Astrocyte of the spinal cord (primary cell): ENCODE measurements at regions not wholly inside any gene's neighbourhood (a gene's known extent, or its start where the extent isn't known, plus 50 kb on each side); places are given as distances from the start of the nearest gene placed in this dataset.

Source experiments
- DNase-seq: peaks from one replicate; pipeline ENCODE4 v3.0.0; 2011; ENCODE audit warnings: low read depth, low spot score
- H3K4me3 ChIP-seq: 2 replicates; pipeline ENCODE4 v1.5.1; 2011; ENCODE audit warnings: low read depth, mild to moderate bottlenecking, low read length, moderate library complexity
- CTCF ChIP-seq: IDR thresholded peaks from 2 replicates; pipeline ENCODE4 v1.5.1; 2012; ENCODE audit warnings: low read depth, mild to moderate bottlenecking, low read length, inconsistent platforms
- in situ Hi-C: cut with HindIII; loops from 2 replicates; pipeline ENCODE4 v1.10.0; 2017; ENCODE audit warnings: low sequenced_read_pairs

DNA sequence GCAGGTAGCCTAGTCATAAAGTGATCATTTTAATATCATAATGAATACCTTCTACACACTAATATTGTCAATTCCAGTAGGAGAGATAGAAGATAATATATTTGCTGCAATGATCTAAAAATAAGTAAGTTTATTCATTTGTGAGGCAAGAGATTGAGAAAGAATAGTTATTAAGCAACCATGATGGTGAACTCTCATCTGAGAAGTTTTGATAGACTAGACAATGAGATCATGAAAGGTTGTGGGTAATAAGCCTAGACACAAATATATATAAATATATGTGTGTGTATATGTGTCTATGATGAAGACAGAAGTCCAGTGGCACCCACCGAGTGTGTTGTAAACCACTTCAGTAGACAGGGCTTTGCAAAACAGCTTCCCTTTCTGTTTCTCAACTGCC, 181.0 kb upstream of the CHST9 start:
- in situ Hi-C loops = no loop called here

GRCh38 chr18:27363872-27364271, 178.8 kb upstream of the CHST9 start:
- no peak overlapping the region for H3K4me3 ChIP-seq
- peak; percentile 20 for DNase-seq
- in situ Hi-C loops = no loop called here
- TF ChIP-seq CTCF = peak; percentile 19

More for the DNA sequence above, 181.0 kb upstream of the CHST9 start:
- no peak for DNase-seq
- no peak for TF ChIP-seq CTCF
- no peak overlapping the region for H3K4me3 ChIP-seq

GRCh38 chr18:27361477-27361876, 176.4 kb upstream of the CHST9 start:
- no peak for DNase-seq
- no peak overlapping the region for H3K4me3 ChIP-seq
- TF ChIP-seq CTCF = no peak
- in situ Hi-C loops = no loop called here

DNA sequence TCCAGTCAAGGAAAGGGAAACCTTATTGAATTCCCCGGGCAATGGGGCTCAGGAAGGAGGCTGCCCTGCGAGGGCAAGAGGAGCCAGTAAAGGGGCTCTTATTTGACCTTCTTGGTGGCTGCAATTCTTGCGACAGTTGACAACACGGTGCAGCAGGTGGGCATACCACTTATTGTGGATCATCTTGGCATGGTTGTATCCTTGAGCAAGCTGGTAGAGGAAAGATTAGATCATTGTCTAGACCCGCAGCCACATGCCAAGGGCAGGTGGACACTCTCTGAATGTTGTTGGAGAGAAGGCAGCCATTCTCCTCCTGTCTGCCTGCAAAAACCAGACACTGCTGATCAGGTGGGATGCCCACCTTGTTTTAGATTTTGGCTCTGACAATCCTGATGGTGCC, 170.2 kb upstream of the CHST9 start:
- no peak for DNase-seq
- in situ Hi-C loops = no loop called here
- no peak for TF ChIP-seq CTCF
- H3K4me3 ChIP-seq = no peak overlapping the region

- no peak for TF ChIP-seq CTCF
- DNase-seq = no peak
- in situ Hi-C loops = no loop called here
- no peak overlapping the region for H3K4me3 ChIP-seq
These were observed 168.2 kb upstream of the CHST9 start for GRCh38 chr18:27353273-27353672.

- in situ Hi-C loops = no loop called here
- TF ChIP-seq CTCF = no peak
These were observed 164.3 kb upstream of the CHST9 start for GRCh38 chr18:27349284-27349882.

DNA sequence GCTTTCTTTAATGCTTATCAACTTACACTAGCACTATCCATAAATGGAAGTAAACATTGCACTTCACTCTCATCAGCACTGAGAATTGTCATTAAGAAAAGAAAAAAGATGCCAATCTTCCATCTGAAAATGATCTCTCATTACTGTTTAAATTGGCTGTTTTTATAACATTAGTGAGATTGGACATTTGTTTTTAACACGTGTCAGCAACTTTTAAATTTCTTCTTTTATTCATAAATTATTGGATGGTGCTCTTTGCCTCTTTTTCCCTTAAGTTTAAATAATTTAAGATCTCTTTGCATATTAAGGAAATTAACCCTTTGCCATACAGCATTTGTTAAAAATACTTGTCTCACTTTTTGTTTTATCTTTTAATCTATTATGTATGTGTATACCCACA, 146.5 kb upstream of the CHST9 start:
- TF ChIP-seq CTCF = no peak
- in situ Hi-C loops = no loop called here
- H3K4me3 ChIP-seq = no peak overlapping the region
- no peak for DNase-seq

More at GRCh38 chr18:27349284-27349882, 164.3 kb upstream of the CHST9 start:
- H3K4me3 ChIP-seq = no peak overlapping the region
- no peak for DNase-seq
